ENCODE measurements at regions not wholly inside any gene's neighbourhood (a gene's known extent, or its start where the extent isn't known, plus 50 kb on each side); places are given as distances from the start of the nearest gene placed in this dataset.

DNA sequence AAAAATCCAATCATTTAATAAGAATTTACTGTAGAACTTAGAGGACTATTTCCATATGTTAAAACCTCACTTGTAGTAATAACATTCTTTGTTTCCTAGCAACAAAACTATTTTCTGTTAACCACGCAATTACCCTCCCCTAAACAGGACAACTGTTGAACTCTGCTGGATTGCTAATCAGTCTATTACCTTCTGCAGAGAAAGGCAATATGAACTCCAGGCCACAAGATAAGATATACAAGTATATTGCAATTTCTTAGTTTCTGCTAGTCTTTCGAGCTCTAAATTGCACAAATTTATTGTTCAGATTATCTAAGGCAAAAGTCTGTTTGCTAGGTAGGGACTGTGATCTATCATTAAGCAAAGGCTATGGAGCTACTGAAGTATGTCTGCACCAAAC lies 920.1 kb upstream of the LRRN3 start:
- no peaks in the 10 kb centered on the region for H3K27me3 ChIP-seq (ENCODE audit: insufficient read depth, poor library complexity, severe bottlenecking)
- TF ChIP-seq, protein P1, sequence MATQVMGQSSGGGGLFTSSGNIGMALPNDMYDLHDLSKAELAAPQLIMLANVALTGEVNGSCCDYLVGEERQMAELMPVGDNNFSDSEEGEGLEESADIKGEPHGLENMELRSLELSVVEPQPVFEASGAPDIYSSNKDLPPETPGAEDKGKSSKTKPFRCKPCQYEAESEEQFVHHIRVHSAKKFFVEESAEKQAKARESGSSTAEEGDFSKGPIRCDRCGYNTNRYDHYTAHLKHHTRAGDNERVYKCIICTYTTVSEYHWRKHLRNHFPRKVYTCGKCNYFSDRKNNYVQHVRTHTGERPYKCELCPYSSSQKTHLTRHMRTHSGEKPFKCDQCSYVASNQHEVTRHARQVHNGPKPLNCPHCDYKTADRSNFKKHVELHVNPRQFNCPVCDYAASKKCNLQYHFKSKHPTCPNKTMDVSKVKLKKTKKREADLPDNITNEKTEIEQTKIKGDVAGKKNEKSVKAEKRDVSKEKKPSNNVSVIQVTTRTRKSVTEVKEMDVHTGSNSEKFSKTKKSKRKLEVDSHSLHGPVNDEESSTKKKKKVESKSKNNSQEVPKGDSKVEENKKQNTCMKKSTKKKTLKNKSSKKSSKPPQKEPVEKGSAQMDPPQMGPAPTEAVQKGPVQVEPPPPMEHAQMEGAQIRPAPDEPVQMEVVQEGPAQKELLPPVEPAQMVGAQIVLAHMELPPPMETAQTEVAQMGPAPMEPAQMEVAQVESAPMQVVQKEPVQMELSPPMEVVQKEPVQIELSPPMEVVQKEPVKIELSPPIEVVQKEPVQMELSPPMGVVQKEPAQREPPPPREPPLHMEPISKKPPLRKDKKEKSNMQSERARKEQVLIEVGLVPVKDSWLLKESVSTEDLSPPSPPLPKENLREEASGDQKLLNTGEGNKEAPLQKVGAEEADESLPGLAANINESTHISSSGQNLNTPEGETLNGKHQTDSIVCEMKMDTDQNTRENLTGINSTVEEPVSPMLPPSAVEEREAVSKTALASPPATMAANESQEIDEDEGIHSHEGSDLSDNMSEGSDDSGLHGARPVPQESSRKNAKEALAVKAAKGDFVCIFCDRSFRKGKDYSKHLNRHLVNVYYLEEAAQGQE (IDR thresholded peaks at IDR 0.05; ENCODE audit: insufficient replicate concordance, low read depth): no peak
- TF ChIP-seq SPI1 (IDR thresholded peaks at IDR 0.05; ENCODE audit: borderline replicate concordance, low read depth): no peak
- TF ChIP-seq, protein P2, sequence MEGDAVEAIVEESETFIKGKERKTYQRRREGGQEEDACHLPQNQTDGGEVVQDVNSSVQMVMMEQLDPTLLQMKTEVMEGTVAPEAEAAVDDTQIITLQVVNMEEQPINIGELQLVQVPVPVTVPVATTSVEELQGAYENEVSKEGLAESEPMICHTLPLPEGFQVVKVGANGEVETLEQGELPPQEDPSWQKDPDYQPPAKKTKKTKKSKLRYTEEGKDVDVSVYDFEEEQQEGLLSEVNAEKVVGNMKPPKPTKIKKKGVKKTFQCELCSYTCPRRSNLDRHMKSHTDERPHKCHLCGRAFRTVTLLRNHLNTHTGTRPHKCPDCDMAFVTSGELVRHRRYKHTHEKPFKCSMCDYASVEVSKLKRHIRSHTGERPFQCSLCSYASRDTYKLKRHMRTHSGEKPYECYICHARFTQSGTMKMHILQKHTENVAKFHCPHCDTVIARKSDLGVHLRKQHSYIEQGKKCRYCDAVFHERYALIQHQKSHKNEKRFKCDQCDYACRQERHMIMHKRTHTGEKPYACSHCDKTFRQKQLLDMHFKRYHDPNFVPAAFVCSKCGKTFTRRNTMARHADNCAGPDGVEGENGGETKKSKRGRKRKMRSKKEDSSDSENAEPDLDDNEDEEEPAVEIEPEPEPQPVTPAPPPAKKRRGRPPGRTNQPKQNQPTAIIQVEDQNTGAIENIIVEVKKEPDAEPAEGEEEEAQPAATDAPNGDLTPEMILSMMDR (IDR thresholded peaks at IDR 0.05; ENCODE audit: insufficient read depth, low read length): no peak
- TF ChIP-seq GABPA (IDR thresholded peaks at IDR 0.05; ENCODE audit: low read depth): no peak
- TF ChIP-seq POLR2AphosphoS5 (IDR thresholded peaks at IDR 0.05; ENCODE audit: low read depth): no peak
- no peak overlapping the region for H3K4me3 ChIP-seq (replicated peaks; ENCODE audit: insufficient read depth, low read length)
- DNase-seq (ENCODE audit: low read depth in 1 of 2, low spot score in 1 of 2): no peak
- no peak overlapping the region for H3K27ac ChIP-seq (replicated peaks)

DNA sequence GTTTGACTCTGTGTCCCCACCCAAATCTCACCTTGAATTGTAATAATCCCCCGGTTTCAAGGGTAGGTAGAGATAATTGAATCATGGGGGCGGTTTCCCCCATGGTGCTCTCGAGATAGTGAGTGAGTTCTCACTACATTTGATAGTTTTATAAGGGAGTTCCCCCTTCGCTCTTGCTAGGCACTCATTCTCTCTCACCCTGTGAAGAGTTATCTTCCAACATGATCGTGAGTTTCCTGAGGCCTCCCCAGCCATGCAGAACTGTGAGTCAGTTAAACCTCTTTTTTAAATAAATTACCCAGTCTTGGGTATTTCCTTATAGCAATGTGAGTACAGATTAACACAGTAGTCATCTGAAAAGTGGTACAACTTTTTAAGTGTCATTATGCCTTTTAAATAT lies 913.5 kb upstream of the LRRN3 start:
- TF ChIP-seq POLR2AphosphoS5 (IDR thresholded peaks at IDR 0.05; ENCODE audit: low read depth) (no peak), GABPA (IDR thresholded peaks at IDR 0.05; ENCODE audit: low read depth) (no peak), SPI1 (IDR thresholded peaks at IDR 0.05; ENCODE audit: borderline replicate concordance, low read depth) (no peak)
- TF ChIP-seq, protein P1 (IDR thresholded peaks at IDR 0.05; ENCODE audit: insufficient replicate concordance, low read depth): no peak
- TF ChIP-seq, protein P2 (IDR thresholded peaks at IDR 0.05; ENCODE audit: insufficient read depth, low read length): no peak
- H3K4me3 ChIP-seq (replicated peaks; ENCODE audit: insufficient read depth, low read length): no peak overlapping the region
- DNase-seq (ENCODE audit: low read depth in 1 of 2, low spot score in 1 of 2): no peak
- H3K27ac ChIP-seq (replicated peaks): no peak overlapping the region
- no peaks in the 10 kb centered on the region for H3K27me3 ChIP-seq (ENCODE audit: insufficient read depth, poor library complexity, severe bottlenecking)

DNA sequence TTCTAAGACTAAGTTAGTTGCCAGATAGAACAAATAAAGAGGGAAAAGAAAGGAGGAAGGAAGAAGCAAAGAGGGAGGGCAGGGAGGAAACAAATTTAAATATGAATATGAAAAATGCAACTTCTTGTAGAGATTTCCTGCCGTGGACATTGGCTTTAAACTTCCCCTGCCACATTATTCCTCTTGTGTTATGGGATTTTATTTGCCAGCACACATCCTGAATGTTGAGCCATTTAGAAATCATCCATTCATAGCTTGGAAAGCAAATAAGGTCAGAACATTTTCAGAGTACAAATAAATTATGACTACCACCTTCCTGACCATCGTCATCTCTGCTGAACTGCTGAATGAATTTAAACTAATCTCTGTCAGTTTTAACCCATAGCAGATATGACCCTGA lies 911.9 kb upstream of the LRRN3 start:
- Histone ChIP-seq H3K27ac (replicated peaks) (no peak overlapping the region), H3K4me3 (replicated peaks; ENCODE audit: insufficient read depth, low read length) (no peak overlapping the region), H3K27me3 (ENCODE audit: insufficient read depth, poor library complexity, severe bottlenecking) (no peaks in the 10 kb centered on the region)
- DNase-seq (ENCODE audit: low read depth in 1 of 2, low spot score in 1 of 2): no peak
- TF ChIP-seq POLR2AphosphoS5 (IDR thresholded peaks at IDR 0.05; ENCODE audit: low read depth) (no peak), GABPA (IDR thresholded peaks at IDR 0.05; ENCODE audit: low read depth) (no peak), SPI1 (IDR thresholded peaks at IDR 0.05; ENCODE audit: borderline replicate concordance, low read depth) (no peak)
- TF ChIP-seq, protein P2 (IDR thresholded peaks at IDR 0.05; ENCODE audit: insufficient read depth, low read length): no peak
- TF ChIP-seq, protein P1 (IDR thresholded peaks at IDR 0.05; ENCODE audit: insufficient replicate concordance, low read depth): no peak

Measured in HL-60 (cell line).